ENCODE measurements at regions not wholly inside any gene's neighbourhood (a gene's known extent, or its start where the extent isn't known, plus 50 kb on each side); places are given as distances from the start of the nearest gene placed in this dataset.

DNA sequence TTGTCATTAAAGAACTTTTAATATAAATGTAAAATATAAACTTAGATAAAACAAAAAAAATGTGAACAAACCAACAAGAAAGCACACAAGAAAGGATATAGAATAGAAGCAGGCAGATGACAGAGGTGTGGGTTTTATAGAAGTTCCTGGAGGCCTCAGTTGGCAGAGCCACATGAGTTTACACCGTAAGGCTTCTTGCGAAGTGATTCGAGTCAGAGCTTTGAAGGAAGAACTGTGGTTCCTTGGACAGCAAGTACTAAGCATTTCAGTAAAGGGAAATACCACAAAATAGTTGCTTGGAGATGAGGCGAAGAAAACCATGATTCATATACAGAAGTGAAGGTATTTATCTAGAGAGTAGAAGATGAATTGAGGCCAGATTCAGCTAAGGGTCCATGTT lies 207.9 kb upstream of the EYA4 start:
- TF ChIP-seq, protein P1, sequence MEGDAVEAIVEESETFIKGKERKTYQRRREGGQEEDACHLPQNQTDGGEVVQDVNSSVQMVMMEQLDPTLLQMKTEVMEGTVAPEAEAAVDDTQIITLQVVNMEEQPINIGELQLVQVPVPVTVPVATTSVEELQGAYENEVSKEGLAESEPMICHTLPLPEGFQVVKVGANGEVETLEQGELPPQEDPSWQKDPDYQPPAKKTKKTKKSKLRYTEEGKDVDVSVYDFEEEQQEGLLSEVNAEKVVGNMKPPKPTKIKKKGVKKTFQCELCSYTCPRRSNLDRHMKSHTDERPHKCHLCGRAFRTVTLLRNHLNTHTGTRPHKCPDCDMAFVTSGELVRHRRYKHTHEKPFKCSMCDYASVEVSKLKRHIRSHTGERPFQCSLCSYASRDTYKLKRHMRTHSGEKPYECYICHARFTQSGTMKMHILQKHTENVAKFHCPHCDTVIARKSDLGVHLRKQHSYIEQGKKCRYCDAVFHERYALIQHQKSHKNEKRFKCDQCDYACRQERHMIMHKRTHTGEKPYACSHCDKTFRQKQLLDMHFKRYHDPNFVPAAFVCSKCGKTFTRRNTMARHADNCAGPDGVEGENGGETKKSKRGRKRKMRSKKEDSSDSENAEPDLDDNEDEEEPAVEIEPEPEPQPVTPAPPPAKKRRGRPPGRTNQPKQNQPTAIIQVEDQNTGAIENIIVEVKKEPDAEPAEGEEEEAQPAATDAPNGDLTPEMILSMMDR (IDR thresholded peaks at IDR 0.05), result no peak
- TF ChIP-seq EZH2 (IDR thresholded peaks at IDR 0.05; ENCODE audit: borderline replicate concordance, insufficient read depth, low read depth, low read length, poor library complexity, severe bottlenecking), result no peak
